ENCODE measurements at regions not wholly inside any gene's neighbourhood (a gene's known extent, or its start where the extent isn't known, plus 50 kb on each side); places are given as distances from the start of the nearest gene placed in this dataset.
A peak's percentile ranks its signal among the peaks of the same experiment; 100 is the strongest.

- Histone ChIP-seq H3K27ac (replicated peaks; ENCODE audit: low read length) (no peak overlapping the region), H3K23ac (ENCODE audit: low read depth, low read length, poor library complexity) (no peak overlapping the region), H3K4ac (ENCODE audit: low read length) (no peak overlapping the region), H3K9me3 (replicated peaks in 1 of 2; ENCODE audit: control insufficient read depth in 2 of 2, insufficient read depth in 1 of 2, low read depth in 1 of 2, low read length in 2 of 2) (no peaks in the 10 kb centered on the region), H3K4me3 (ENCODE audit: low read length in 2 of 2) (no peak overlapping the region), H2BK15ac (ENCODE audit: low read length) (no peak overlapping the region), H2BK120ac (ENCODE audit: low read depth, low read length) (no peak overlapping the region), H4K91ac (ENCODE audit: low read depth, low read length, poor library complexity) (no peak overlapping the region), H2BK12ac (ENCODE audit: low read length) (no peak overlapping the region), H4K8ac (ENCODE audit: low read depth, low read length) (no peak overlapping the region), H3K18ac (ENCODE audit: low read length) (no peak overlapping the region), H3K27me3 (ENCODE audit: control insufficient read depth in 3 of 3, insufficient read depth in 3 of 3, low read depth in 1 of 3, low read length in 3 of 3) (peaks cover 0 to 4% (median 0%) of the 10 kb centered on the region in 3 experiments), H3K14ac (ENCODE audit: low read length) (no peak overlapping the region), H3K4me1 (ENCODE audit: control insufficient read depth in 2 of 2, insufficient read depth in 1 of 2, low read depth in 1 of 2, low read length in 2 of 2) (no peaks in the 10 kb centered on the region), H3K79me1 (ENCODE audit: low read depth, low read length) (no peaks in the 10 kb centered on the region), H3K36me3 (replicated peaks in 1 of 2; ENCODE audit: control insufficient read depth in 2 of 2, insufficient read depth in 2 of 2, low read length in 2 of 2) (no peaks in the 10 kb centered on the region), H2BK5ac (ENCODE audit: low read length) (no peak overlapping the region), H3K9ac (ENCODE audit: low read depth, low read length, poor library complexity) (no peak overlapping the region), H3K4me2 (ENCODE audit: insufficient read depth, low read length, poor library complexity, severe bottlenecking) (no peak overlapping the region), H2AFZ (ENCODE audit: low read length) (no peak overlapping the region), H2AK5ac (ENCODE audit: low read depth, low read length) (no peak overlapping the region)
- WGBS, 2 donors (ENCODE audit: extremely low coverage in 2 of 2, insufficient read length in 2 of 2, insufficient replicate concordance in 1 of 2): no CpG with 5 or more reads among the region's 5 CpGs
- no peak for DNase-seq (ENCODE audit: low spot score)
Measured at GRCh38 chr13:44690376-44690775, 114.2 kb upstream of the TSC22D1 start.

- Histone ChIP-seq H3K4me3 (ENCODE audit: low read length in 2 of 2) (no peak overlapping the region), H3K4me1 (ENCODE audit: control insufficient read depth in 2 of 2, insufficient read depth in 1 of 2, low read depth in 1 of 2, low read length in 2 of 2) (no peaks in the 10 kb centered on the region), H4K8ac (ENCODE audit: low read depth, low read length) (no peak overlapping the region), H3K23ac (ENCODE audit: low read depth, low read length, poor library complexity) (no peak overlapping the region), H3K27ac (replicated peaks; ENCODE audit: low read length) (no peak overlapping the region), H2BK15ac (ENCODE audit: low read length) (no peak overlapping the region), H3K4ac (ENCODE audit: low read length) (no peak overlapping the region), H2BK5ac (ENCODE audit: low read length) (no peak overlapping the region), H3K36me3 (replicated peaks in 1 of 2; ENCODE audit: control insufficient read depth in 2 of 2, insufficient read depth in 2 of 2, low read length in 2 of 2) (no peaks in the 10 kb centered on the region), H3K9ac (ENCODE audit: low read depth, low read length, poor library complexity) (no peak overlapping the region), H2AFZ (ENCODE audit: low read length) (no peak overlapping the region), H2AK5ac (ENCODE audit: low read depth, low read length) (no peak overlapping the region), H2BK120ac (ENCODE audit: low read depth, low read length) (no peak overlapping the region), H3K9me3 (replicated peaks in 1 of 2; ENCODE audit: control insufficient read depth in 2 of 2, insufficient read depth in 1 of 2, low read depth in 1 of 2, low read length in 2 of 2) (no peaks in the 10 kb centered on the region), H3K18ac (ENCODE audit: low read length) (no peak overlapping the region), H3K4me2 (ENCODE audit: insufficient read depth, low read length, poor library complexity, severe bottlenecking) (no peak overlapping the region), H3K14ac (ENCODE audit: low read length) (no peak overlapping the region), H4K91ac (ENCODE audit: low read depth, low read length, poor library complexity) (no peak overlapping the region), H3K27me3 (ENCODE audit: control insufficient read depth in 3 of 3, insufficient read depth in 3 of 3, low read depth in 1 of 3, low read length in 3 of 3) (peaks cover 0 to 4% (median 0%) of the 10 kb centered on the region in 3 experiments), H2BK12ac (ENCODE audit: low read length) (no peak overlapping the region), H3K79me1 (ENCODE audit: low read depth, low read length) (no peaks in the 10 kb centered on the region)
- no peak for DNase-seq (ENCODE audit: low spot score)
Measured at GRCh38 chr13:44688652-44689051, 112.5 kb upstream of the TSC22D1 start.

GRCh38 chr13:44686531-44686934, 110.4 kb upstream of the TSC22D1 start:
- H4K91ac ChIP-seq (ENCODE audit: low read depth, low read length, poor library complexity): no peak overlapping the region
- peak overlapping the region in 1 of 2 donors; percentile 64 for H3K4me3 ChIP-seq (ENCODE audit: low read length in 2 of 2)
- no peaks in the 10 kb centered on the region for H3K9me3 ChIP-seq (replicated peaks in 1 of 2; ENCODE audit: control insufficient read depth in 2 of 2, insufficient read depth in 1 of 2, low read depth in 1 of 2, low read length in 2 of 2)
- peaks cover 0 to 4% (median 0%) of the 10 kb centered on the region in 3 experiments for H3K27me3 ChIP-seq (ENCODE audit: control insufficient read depth in 3 of 3, insufficient read depth in 3 of 3, low read depth in 1 of 3, low read length in 3 of 3)
- H2AK5ac ChIP-seq (ENCODE audit: low read depth, low read length): no peak overlapping the region
- H3K14ac ChIP-seq (ENCODE audit: low read length): no peak overlapping the region
- H3K18ac ChIP-seq (ENCODE audit: low read length): no peak overlapping the region
- H3K27ac ChIP-seq (replicated peaks; ENCODE audit: low read length): no peak overlapping the region
- H3K4me2 ChIP-seq (ENCODE audit: insufficient read depth, low read length, poor library complexity, severe bottlenecking): no peak overlapping the region
- H3K4me1 ChIP-seq (ENCODE audit: control insufficient read depth in 2 of 2, insufficient read depth in 1 of 2, low read depth in 1 of 2, low read length in 2 of 2): no peaks in the 10 kb centered on the region
- H2BK120ac ChIP-seq (ENCODE audit: low read depth, low read length): no peak overlapping the region
- H3K79me1 ChIP-seq (ENCODE audit: low read depth, low read length): no peaks in the 10 kb centered on the region
- H3K23ac ChIP-seq (ENCODE audit: low read depth, low read length, poor library complexity): no peak overlapping the region
- H3K4ac ChIP-seq (ENCODE audit: low read length): no peak overlapping the region
- no CpG with 5 or more reads among the region's 4 CpGs for WGBS, 2 donors (ENCODE audit: extremely low coverage in 2 of 2, insufficient read length in 2 of 2, insufficient replicate concordance in 1 of 2)
- H3K36me3 ChIP-seq (replicated peaks in 1 of 2; ENCODE audit: control insufficient read depth in 2 of 2, insufficient read depth in 2 of 2, low read length in 2 of 2): no peaks in the 10 kb centered on the region
- no peak overlapping the region for H3K9ac ChIP-seq (ENCODE audit: low read depth, low read length, poor library complexity)
- no peak overlapping the region for H2BK5ac ChIP-seq (ENCODE audit: low read length)
- H2BK15ac ChIP-seq (ENCODE audit: low read length): no peak overlapping the region
- DNase-seq (ENCODE audit: low spot score): no peak
- H2AFZ ChIP-seq (ENCODE audit: low read length): no peak overlapping the region
- no peak overlapping the region for H2BK12ac ChIP-seq (ENCODE audit: low read length)
- no peak overlapping the region for H4K8ac ChIP-seq (ENCODE audit: low read depth, low read length)

GRCh38 chr13:44685641-44686040, 109.5 kb upstream of the TSC22D1 start:
- H3K4me3 ChIP-seq (ENCODE audit: low read length in 2 of 2): no peak overlapping the region
- no peak overlapping the region for H4K91ac ChIP-seq (ENCODE audit: low read depth, low read length, poor library complexity)
- H3K27ac ChIP-seq (replicated peaks; ENCODE audit: low read length): no peak overlapping the region
- H2BK120ac ChIP-seq (ENCODE audit: low read depth, low read length): no peak overlapping the region
- H3K4me1 ChIP-seq (ENCODE audit: control insufficient read depth in 2 of 2, insufficient read depth in 1 of 2, low read depth in 1 of 2, low read length in 2 of 2): no peaks in the 10 kb centered on the region
- H3K36me3 ChIP-seq (replicated peaks in 1 of 2; ENCODE audit: control insufficient read depth in 2 of 2, insufficient read depth in 2 of 2, low read length in 2 of 2): no peaks in the 10 kb centered on the region
- H2AFZ ChIP-seq (ENCODE audit: low read length): no peak overlapping the region
- H3K4me2 ChIP-seq (ENCODE audit: insufficient read depth, low read length, poor library complexity, severe bottlenecking): no peak overlapping the region
- H2BK15ac ChIP-seq (ENCODE audit: low read length): no peak overlapping the region
- H3K79me1 ChIP-seq (ENCODE audit: low read depth, low read length): no peaks in the 10 kb centered on the region
- no CpG with 5 or more reads among the region's 3 CpGs for WGBS, 2 donors (ENCODE audit: extremely low coverage in 2 of 2, insufficient read length in 2 of 2, insufficient replicate concordance in 1 of 2)
- peaks cover 0 to 4% (median 0%) of the 10 kb centered on the region in 3 experiments for H3K27me3 ChIP-seq (ENCODE audit: control insufficient read depth in 3 of 3, insufficient read depth in 3 of 3, low read depth in 1 of 3, low read length in 3 of 3)
- H2BK5ac ChIP-seq (ENCODE audit: low read length): no peak overlapping the region
- no peak overlapping the region for H4K8ac ChIP-seq (ENCODE audit: low read depth, low read length)
- H3K18ac ChIP-seq (ENCODE audit: low read length): no peak overlapping the region
- no peak overlapping the region for H3K23ac ChIP-seq (ENCODE audit: low read depth, low read length, poor library complexity)
- H2BK12ac ChIP-seq (ENCODE audit: low read length): no peak overlapping the region
- H3K14ac ChIP-seq (ENCODE audit: low read length): no peak overlapping the region
- H3K9ac ChIP-seq (ENCODE audit: low read depth, low read length, poor library complexity): no peak overlapping the region
- DNase-seq (ENCODE audit: low spot score): no peak
- no peak overlapping the region for H3K4ac ChIP-seq (ENCODE audit: low read length)
- H3K9me3 ChIP-seq (replicated peaks in 1 of 2; ENCODE audit: control insufficient read depth in 2 of 2, insufficient read depth in 1 of 2, low read depth in 1 of 2, low read length in 2 of 2): no peaks in the 10 kb centered on the region
- no peak overlapping the region for H2AK5ac ChIP-seq (ENCODE audit: low read depth, low read length)
